GM12878 (cell line): ENCODE measurements at regions not wholly inside any gene's neighbourhood (a gene's known extent, or its start where the extent isn't known, plus 50 kb on each side); places are given as distances from the start of the nearest gene placed in this dataset.
"Not testable (repeated sequence)": the region's sequence is repeated elsewhere in the genome, so short reads cannot be mapped to it uniquely, and the experiment has no call there.

Source experiments
- ATAC-seq: fragments of 200-7000 bp; cut with Tn5 transposase; 3 replicates; pipeline ENCODE4 v1.9.1; 2020; ENCODE audit warnings: mild to moderate bottlenecking, moderate library complexity
- BruUV-seq: library from RNA; stranded (reverse); fragments of 400-500 nt; replicated peaks from 2 replicates; lab custom pipeline; 2021; lab: Mats Ljungman, UMichigan
- CTCF ChIA-PET: fragments of 300-600 bp; sonication (Branson Sonifier 250); formaldehyde crosslinking; extraction: SDS; loops from one replicate; lab custom pipeline; 2021; ENCODE audit warnings: inconsistent platforms; lab: Yijun Ruan, JAX
- POLR2A ChIA-PET: fragments of 350-600 bp; formaldehyde crosslinking; extraction: SDS; loops from one replicate; lab custom pipeline; 2021; ENCODE audit warnings: inconsistent platforms; lab: Charles Lee
- RAD21 ChIA-PET: fragments of 300-600 bp; sonication (Branson Sonifier 250); formaldehyde crosslinking; loops from one replicate; lab custom pipeline; 2023; ENCODE audit warnings: antibody characterized with exemption; ENCODE audit not compliant: unreplicated experiment; lab: Charles Lee
- SMC1A ChIA-PET: fragments of 300-600 bp; sonication (Branson Sonifier 250); formaldehyde crosslinking; loops from one replicate; lab custom pipeline; 2023; ENCODE audit not compliant: unreplicated experiment, uncharacterized antibody; lab: Charles Lee
- DNase-seq: peaks from one replicate; pipeline ENCODE4 v3.0.0-alpha.2; 2011; ENCODE audit warnings: low read depth, low spot score
- FAIRE-seq: peaks from 3 replicates; lab custom pipeline; 2011; peaks lifted over from hg19 to GRCh38; lab: Jason Lieb, UNC
- H2AFZ ChIP-seq: 2 replicates; pipeline ENCODE4 v1.6.0; 2011; ENCODE audit warnings: low read depth, low read length, control low read depth; ENCODE audit not compliant: control insufficient read depth
- H3K27ac ChIP-seq: 2 replicates; pipeline ENCODE4 v1.5.1; 2011; ENCODE audit warnings: control low read depth; ENCODE audit not compliant: control insufficient read depth, insufficient read depth
- H3K27me3 ChIP-seq, 2 experiments: replicated peaks in 1 of 2; 2 replicates each; pipeline versions ENCODE4 v1.6.0 to v1.6.1; 2011; ENCODE audit warnings: low read length in 1 of 2; ENCODE audit not compliant: control insufficient read depth in 2 of 2, insufficient read depth in 2 of 2
- H3K36me3 ChIP-seq, 2 experiments: 2 replicates each; pipeline ENCODE4 v1.5.1; 2011; ENCODE audit warnings: low read length in 1 of 2; ENCODE audit not compliant: control insufficient read depth in 2 of 2, insufficient read depth in 2 of 2
- H3K4me1 ChIP-seq: 2 replicates; pipeline ENCODE4 v1.6.1; 2011; ENCODE audit warnings: mild to moderate bottlenecking, low read length, moderate library complexity, mixed read lengths; ENCODE audit not compliant: control insufficient read depth, insufficient read depth
- H3K4me2 ChIP-seq: 2 replicates; pipeline ENCODE4 v1.6.0; 2011; ENCODE audit warnings: control low read depth; ENCODE audit not compliant: control insufficient read depth, insufficient read depth
- H3K4me3 ChIP-seq: fragments of 200-600 bp; sonication (generic); 2 replicates; pipeline ENCODE4 v1.5.1; 2016
- H3K79me2 ChIP-seq: 2 replicates; pipeline ENCODE4 v1.6.0; 2011; ENCODE audit warnings: low read length; ENCODE audit not compliant: control insufficient read depth, insufficient read depth
- H3K9ac ChIP-seq: 2 replicates; pipeline ENCODE4 v1.8.0; 2011; ENCODE audit warnings: low read length, control low read depth, mixed read lengths; ENCODE audit not compliant: control insufficient read depth, insufficient read depth
- H3K9me3 ChIP-seq: replicated peaks from 3 replicates; pipeline ENCODE4 v1.5.1; 2011; ENCODE audit warnings: mild to moderate bottlenecking, low read length; ENCODE audit not compliant: control insufficient read depth, insufficient read depth
- H4K20me1 ChIP-seq: 2 replicates; pipeline ENCODE4 v1.6.0; 2011; ENCODE audit not compliant: control insufficient read depth, insufficient read depth
- CREM ChIP-seq: IDR thresholded peaks from 2 replicates; pipeline ENCODE4 v1.6.1; 2014; ENCODE audit warnings: antibody characterized with exemption, low read depth
- DPF2 ChIP-seq: fragments of 450-650 bp; IDR thresholded peaks from 2 replicates; pipeline ENCODE4 v1.6.1; 2017; ENCODE audit warnings: mild to moderate bottlenecking
- HDGF ChIP-seq: fragments of 450-650 bp; IDR thresholded peaks from 2 replicates; pipeline ENCODE4 v1.6.1; 2016; ENCODE audit warnings: antibody characterized with exemption
- IKZF2 ChIP-seq, 2 experiments: fragments of 450-650 bp; IDR thresholded peaks; 2 replicates each; pipeline ENCODE4 v1.6.1; 2017; ENCODE audit warnings: mild to moderate bottlenecking in 2 of 2, moderate library complexity in 2 of 2
- IRF4 ChIP-seq: IDR thresholded peaks from 2 replicates; pipeline ENCODE4 v1.6.1; 2011; ENCODE audit warnings: low read depth, low read length
- NR2C2 ChIP-seq: IDR thresholded peaks from 2 replicates; pipeline ENCODE4 v1.6.1; 2011; ENCODE audit warnings: borderline replicate concordance, low read depth; ENCODE audit not compliant: control insufficient read depth, insufficient read length
- RUNX3 ChIP-seq: IDR thresholded peaks from 2 replicates; pipeline ENCODE4 v1.6.1; 2012; ENCODE audit warnings: low read length, inconsistent platforms
- SRF ChIP-seq, 2 experiments: IDR thresholded peaks; 2 replicates each; pipeline ENCODE4 v1.6.1; 2011; ENCODE audit warnings: low read depth in 2 of 2, low read length in 2 of 2, mild to moderate bottlenecking in 1 of 2, moderate library complexity in 1 of 2
- ZNF207 ChIP-seq: fragments of 450-650 bp; IDR thresholded peaks from 2 replicates; pipeline ENCODE4 v1.6.1; 2014; ENCODE audit warnings: antibody characterized with exemption, mild to moderate bottlenecking, borderline replicate concordance
- ZNF274 ChIP-seq: IDR thresholded peaks from one replicate; pipeline ENCODE4 v1.8.0; 2011; ENCODE audit not compliant: insufficient read length, insufficient read depth
- WGBS: methylation state at CpG from one replicate; pipeline ENCODE4 v1.1.6; 2016; ENCODE audit warnings: low lambda C conversion rate; ENCODE audit not compliant: insufficient replicate concordance, insufficient coverage; ENCODE audit errors: missing lambda C conversion rate; 5-methylcytosine and 5-hydroxymethylcytosine counted together
- in situ Hi-C: fragments of 300-500 bp; cut with MboI; formaldehyde crosslinking; loops from 9 replicates; pipeline ENCODE4 v1.14.3; 2018; ENCODE audit warnings: mixed read lengths
- intact Hi-C: fragments of 100-400 bp; cut with micrococcal nuclease; formaldehyde crosslinking; loops from one replicate; pipeline ENCODE4 v1.14.2; 2022; ENCODE audit not compliant: unreplicated experiment
- TF ChIP-seq, protein P1 (sequence below): fragments of 450-650 bp; IDR thresholded peaks from 2 replicates; pipeline ENCODE4 v1.6.1; 2017; ENCODE audit warnings: mild to moderate bottlenecking
- TF ChIP-seq, protein P2 (sequence below): fragments of 450-650 bp; IDR thresholded peaks from 2 replicates; pipeline ENCODE4 v1.6.1; 2016; ENCODE audit warnings: mild to moderate bottlenecking, moderate library complexity, borderline replicate concordance

DNA sequence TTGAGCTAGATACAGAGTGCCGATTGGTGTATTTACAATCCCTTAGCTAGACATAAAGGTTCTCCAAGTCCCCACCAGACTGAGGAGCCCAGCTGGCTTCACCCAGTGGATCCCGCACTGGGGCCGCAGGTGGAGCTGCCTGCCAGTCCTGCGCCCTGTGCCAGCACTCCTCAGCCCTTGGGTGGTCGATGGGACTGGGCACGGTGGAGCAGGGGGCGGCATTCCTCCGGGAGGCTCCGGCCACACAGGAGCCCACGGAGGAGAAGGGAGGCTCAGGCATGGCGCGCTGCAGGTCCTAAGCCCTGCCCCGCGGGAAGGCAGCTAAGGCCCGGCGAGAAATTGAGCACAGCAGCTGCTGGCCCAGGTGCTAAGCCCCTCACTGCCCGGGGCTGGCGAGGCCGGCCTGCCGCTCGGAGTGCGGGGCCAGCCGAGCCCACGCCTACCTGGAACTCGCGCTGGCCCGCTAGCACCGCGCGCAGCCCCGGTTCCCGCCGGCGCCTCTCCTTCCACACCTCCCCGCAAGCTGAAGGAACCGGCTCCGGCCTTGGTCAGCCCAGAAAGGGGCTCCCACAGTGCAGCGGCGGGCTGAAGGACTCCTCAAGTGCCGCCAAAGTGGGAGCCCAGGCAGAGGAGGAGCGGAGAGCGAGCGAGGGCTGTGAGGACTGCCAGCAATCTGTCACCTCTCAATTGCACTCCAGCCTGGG lies 54.9 kb upstream of the MYO10 start:
- H3K36me3 ChIP-seq, RAD21 ChIA-PET, H2AFZ ChIP-seq, H3K4me3 ChIP-seq, H3K79me2 ChIP-seq, SMC1A ChIA-PET, H3K9me3 ChIP-seq, FAIRE-seq, intact Hi-C loops, H4K20me1 ChIP-seq, in situ Hi-C loops, BruUV-seq, POLR2A ChIA-PET, DNase-seq, H3K9ac ChIP-seq, ATAC-seq, H3K27me3 ChIP-seq, CTCF ChIA-PET, H3K4me2 ChIP-seq, H3K4me1 ChIP-seq, H3K27ac ChIP-seq: not testable (repeated sequence)
- 71% methylated on average over 32 of the region's 43 CpGs for WGBS

DNA sequence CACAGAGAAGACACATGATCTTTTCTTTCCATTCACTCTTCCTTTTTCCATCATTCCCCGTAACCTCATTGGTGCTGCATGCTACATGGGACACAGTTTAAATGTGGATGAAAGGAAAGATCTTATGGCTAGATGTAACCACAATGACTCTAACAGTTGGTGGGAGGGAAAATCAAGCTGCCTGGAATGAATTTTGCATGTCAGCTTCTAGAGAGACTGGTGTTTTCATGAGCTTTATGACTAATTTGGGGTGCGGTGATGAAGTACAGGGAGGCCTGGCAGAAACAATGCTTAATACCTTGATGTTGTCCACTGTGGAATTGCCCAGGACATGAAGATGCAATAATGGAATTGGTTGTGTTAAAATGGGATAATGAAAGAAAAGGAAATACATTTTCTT lies 55.9 kb upstream of the MYO10 start:
- ChIA-PET RAD21 (no interaction called here), CTCF (interaction anchor here (1.0 kb wide), 1 partner anchor 9 kb away, joined by 3 read pairs; no protein-coding TSS in a partner anchor), POLR2A (no interaction called here), SMC1A (no interaction called here)
- DNase-seq = no peak
- Histone ChIP-seq H3K79me2 (no peaks in the 10 kb centered on the region), H3K9ac (no peak overlapping the region), H3K4me3 (no peak overlapping the region), H3K27ac (no peak overlapping the region), H3K4me2 (no peak overlapping the region), H3K27me3 (no peaks in the 10 kb centered on the region), H2AFZ (no peak overlapping the region), H3K4me1 (no peaks in the 10 kb centered on the region), H4K20me1 (no peaks in the 10 kb centered on the region), H3K36me3 (no peaks in the 10 kb centered on the region), H3K9me3 (no peaks in the 10 kb centered on the region; the same call in 2 of the 3 replicates)
- in situ Hi-C loops = no loop called here
- no TSS peak for BruUV-seq
- no peak for ATAC-seq
- intact Hi-C loops = no loop called here
- no peak for FAIRE-seq
- WGBS = 40% methylated on average over 2 of the region's 2 CpGs
- TF ChIP-seq IRF4 (no peak), ZNF207 (no peak), RUNX3 (no peak), ZNF274 (no peak), CREM (no peak), IKZF2 (IDR thresholded peaks at IDR 0.05) (no peak), NR2C2 (no peak), DPF2 (no peak), HDGF (no peak), SRF (IDR thresholded peaks at IDR 0.05; ENCODE audit: low read depth in 2 of 2, low read length in 2 of 2) (no peak)
- TF ChIP-seq, protein P1, sequence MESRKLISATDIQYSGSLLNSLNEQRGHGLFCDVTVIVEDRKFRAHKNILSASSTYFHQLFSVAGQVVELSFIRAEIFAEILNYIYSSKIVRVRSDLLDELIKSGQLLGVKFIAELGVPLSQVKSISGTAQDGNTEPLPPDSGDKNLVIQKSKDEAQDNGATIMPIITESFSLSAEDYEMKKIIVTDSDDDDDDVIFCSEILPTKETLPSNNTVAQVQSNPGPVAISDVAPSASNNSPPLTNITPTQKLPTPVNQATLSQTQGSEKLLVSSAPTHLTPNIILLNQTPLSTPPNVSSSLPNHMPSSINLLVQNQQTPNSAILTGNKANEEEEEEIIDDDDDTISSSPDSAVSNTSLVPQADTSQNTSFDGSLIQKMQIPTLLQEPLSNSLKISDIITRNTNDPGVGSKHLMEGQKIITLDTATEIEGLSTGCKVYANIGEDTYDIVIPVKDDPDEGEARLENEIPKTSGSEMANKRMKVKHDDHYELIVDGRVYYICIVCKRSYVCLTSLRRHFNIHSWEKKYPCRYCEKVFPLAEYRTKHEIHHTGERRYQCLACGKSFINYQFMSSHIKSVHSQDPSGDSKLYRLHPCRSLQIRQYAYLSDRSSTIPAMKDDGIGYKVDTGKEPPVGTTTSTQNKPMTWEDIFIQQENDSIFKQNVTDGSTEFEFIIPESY = no peak
- TF ChIP-seq, protein P2, sequence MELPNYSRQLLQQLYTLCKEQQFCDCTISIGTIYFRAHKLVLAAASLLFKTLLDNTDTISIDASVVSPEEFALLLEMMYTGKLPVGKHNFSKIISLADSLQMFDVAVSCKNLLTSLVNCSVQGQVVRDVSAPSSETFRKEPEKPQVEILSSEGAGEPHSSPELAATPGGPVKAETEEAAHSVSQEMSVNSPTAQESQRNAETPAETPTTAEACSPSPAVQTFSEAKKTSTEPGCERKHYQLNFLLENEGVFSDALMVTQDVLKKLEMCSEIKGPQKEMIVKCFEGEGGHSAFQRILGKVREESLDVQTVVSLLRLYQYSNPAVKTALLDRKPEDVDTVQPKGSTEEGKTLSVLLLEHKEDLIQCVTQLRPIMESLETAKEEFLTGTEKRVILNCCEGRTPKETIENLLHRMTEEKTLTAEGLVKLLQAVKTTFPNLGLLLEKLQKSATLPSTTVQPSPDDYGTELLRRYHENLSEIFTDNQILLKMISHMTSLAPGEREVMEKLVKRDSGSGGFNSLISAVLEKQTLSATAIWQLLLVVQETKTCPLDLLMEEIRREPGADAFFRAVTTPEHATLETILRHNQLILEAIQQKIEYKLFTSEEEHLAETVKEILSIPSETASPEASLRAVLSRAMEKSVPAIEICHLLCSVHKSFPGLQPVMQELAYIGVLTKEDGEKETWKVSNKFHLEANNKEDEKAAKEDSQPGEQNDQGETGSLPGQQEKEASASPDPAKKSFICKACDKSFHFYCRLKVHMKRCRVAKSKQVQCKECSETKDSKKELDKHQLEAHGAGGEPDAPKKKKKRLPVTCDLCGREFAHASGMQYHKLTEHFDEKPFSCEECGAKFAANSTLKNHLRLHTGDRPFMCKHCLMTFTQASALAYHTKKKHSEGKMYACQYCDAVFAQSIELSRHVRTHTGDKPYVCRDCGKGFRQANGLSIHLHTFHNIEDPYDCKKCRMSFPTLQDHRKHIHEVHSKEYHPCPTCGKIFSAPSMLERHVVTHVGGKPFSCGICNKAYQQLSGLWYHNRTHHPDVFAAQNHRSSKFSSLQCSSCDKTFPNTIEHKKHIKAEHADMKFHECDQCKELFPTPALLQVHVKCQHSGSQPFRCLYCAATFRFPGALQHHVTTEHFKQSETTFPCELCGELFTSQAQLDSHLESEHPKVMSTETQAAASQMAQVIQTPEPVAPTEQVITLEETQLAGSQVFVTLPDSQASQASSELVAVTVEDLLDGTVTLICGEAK = no peak
